ENCODE measurements at regions not wholly inside any gene's neighbourhood (a gene's known extent, or its start where the extent isn't known, plus 50 kb on each side); places are given as distances from the start of the nearest gene placed in this dataset.

DNA sequence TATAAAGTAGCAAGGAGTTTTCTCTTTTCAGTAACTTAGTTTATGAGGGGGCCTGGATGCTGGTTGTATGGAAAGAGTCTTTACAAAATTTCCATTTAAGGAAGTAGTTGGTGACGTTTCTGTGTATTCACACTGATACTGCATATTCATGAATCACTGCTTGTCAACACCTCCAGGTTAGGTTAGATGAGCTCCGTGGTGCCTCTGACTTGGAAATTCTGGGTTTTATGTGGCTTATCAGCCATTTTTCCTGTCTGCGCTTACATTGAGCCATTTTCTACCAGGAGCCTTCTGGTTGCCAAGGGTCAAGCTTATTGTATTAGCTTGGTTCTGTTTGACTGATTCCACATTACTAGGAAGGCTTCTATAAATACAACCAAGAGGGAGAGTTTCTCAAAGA is 128.3 kb downstream of the SLC28A3 start:
- peak overlapping the region in 1 of 2 donors; percentile 7 for H3K27ac Mint-ChIP-seq
- H3K36me3 Mint-ChIP-seq = no peaks in the 10 kb centered on the region
- peaks cover 0 to 4% of the 10 kb centered on the region in 2 donors for H3K9me3 Mint-ChIP-seq
- ATAC-seq (no peak), DNase-seq (ENCODE audit: low spot score in 2 of 2) (no peak)

DNA sequence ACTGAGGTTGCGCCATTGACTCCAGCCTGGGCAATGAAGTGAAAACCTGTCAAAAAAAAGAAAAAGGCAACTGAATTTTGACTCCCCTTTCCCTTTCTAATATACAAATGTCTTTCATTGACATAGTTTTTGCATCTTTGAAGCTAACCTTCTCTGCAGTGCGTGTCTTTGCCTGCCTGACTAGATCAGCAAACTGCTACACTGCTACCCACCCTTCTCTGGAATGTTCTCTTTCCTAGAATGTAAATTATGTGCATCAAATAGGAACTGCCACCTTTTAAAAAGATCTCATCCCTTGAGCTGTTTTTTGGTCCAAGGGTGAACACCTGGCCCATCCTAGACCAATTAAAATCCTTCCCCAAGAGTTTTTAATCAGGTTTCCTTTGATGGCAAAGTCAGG is 127.6 kb downstream of the SLC28A3 start:
- ATAC-seq = no peak
- DNase-seq (ENCODE audit: low spot score in 2 of 2) = no peak
- Mint-ChIP-seq H3K27ac (no peak overlapping the region), H3K9me3 (peaks cover 0 to 4% of the 10 kb centered on the region in 2 donors), H3K36me3 (no peaks in the 10 kb centered on the region)

DNA sequence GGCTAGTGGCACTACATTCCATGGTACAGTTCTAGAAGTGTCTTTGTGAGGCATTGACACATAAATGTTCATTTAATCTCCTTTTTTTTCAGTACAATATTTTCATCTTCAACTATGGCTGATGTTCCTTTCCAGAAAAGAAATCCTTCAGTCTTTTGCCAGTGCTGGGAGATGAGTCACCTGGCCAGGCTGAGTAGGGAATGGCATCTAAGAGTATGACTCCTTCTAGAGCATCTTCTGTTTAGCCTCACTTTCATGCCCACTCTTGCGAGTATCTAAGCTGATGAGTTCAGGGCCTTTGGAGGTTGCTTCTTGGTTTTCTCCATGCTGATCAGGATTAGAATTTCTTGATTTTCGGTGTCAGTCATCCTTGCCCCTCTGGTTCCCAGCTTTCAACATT is 124.4 kb downstream of the SLC28A3 start:
- Mint-ChIP-seq H3K9me3 (peaks cover 0 to 4% of the 10 kb centered on the region in 2 donors), H3K36me3 (no peaks in the 10 kb centered on the region), H3K27ac (no peak overlapping the region)
- ATAC-seq (no peak), DNase-seq (ENCODE audit: low spot score in 2 of 2) (no peak)

GRCh38 chr9:84218322-84218721 is 122.2 kb downstream of the SLC28A3 start:
- Mint-ChIP-seq H3K9me3 (peaks cover 3 to 4% of the 10 kb centered on the region in 2 donors), H3K27ac (no peak overlapping the region), H3K36me3 (no peaks in the 10 kb centered on the region)
- ATAC-seq (no peak), DNase-seq (ENCODE audit: low spot score in 2 of 2) (no peak)

GRCh38 chr9:84224246-84224645 is 116.3 kb downstream of the SLC28A3 start:
- DNase-seq (ENCODE audit: low spot score in 2 of 2) (no peak), ATAC-seq (no peak)
- no peaks in the 10 kb centered on the region for H3K36me3 Mint-ChIP-seq
- H3K27ac Mint-ChIP-seq = no peak overlapping the region
- peaks cover 0 to 3% of the 10 kb centered on the region in 2 donors for H3K9me3 Mint-ChIP-seq

All from activated naive CD4-positive, alpha-beta T cell treated with anti-CD3 and anti-CD28 coated beads, Interleukin-2, amount 50 U/mL, for 72 hours (primary cell).